Renal pelvis (tissue), 1 donor: ENCODE measurements at regions not wholly inside any gene's neighbourhood (a gene's known extent, or its start where the extent isn't known, plus 50 kb on each side); places are given as distances from the start of the nearest gene placed in this dataset.

Experiments
- DNase-seq: peaks from one replicate; pipeline ENCODE4 v3.0.0-alpha.2; 2013

DNA sequence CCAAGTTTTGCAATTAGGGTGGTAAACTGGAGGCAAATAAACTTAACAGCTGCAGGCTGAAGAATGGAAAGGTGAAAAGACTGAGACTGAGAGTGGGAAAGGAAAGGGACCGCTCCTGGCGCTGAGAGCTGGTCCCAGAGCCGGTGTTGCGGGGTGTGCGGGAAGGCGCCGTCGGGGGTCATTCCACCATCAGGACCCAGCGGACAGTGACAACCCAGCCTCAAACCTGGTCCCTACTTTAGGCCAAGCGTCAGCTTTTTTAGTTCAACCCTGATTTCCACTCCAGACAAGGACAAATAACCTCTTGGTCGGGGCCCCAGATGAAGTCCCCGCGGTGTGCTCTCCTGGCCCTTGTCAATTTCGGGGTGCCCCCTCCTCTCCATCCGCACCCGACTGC lies 145.8 kb upstream of the ETS2 start:
- no peak for DNase-seq

- no peak for DNase-seq
These were observed 145.2 kb upstream of the ETS2 start for GRCh38 chr21:38660333-38661196.

DNA sequence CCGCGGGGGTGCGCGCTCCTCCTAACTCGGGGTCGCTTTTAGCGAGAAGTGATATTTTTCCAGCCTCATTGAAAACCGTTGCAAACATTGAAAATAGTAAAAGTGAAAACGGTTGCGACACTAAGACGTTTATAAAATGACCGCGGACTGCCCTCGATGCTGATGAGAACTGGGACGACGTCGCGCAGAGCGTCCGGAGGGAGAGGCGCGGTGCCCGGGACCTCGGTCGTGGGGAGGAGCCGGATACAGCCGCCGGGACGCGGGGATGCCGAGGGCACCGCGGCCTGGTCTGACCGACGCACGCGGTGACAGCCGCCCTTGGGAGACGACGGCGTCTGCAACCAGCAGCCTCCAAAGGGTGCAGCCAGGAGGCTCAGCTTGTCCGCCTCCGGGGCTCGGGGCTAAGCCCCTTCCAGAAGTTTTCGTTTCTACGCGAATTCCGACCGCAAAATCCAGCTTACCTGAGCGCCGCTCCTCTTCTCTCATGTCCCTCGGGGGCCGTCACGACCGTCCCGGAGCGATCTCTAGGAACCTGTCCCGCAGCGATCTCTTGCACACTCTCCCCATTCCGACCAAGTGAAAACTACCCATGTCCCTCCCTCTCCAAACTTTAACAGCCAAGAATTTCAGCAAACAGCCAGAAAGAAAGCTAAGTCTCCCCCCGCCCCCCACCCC lies 144.4 kb upstream of the ETS2 start:
- DNase-seq, result no peak

- DNase-seq, result no peak
These were observed 143.7 kb upstream of the ETS2 start for GRCh38 chr21:38661889-38662568.

GRCh38 chr21:38663282-38663681 lies 142.4 kb upstream of the ETS2 start:
- DNase-seq, result no peak

- DNase-seq, result no peak
These were observed 141.4 kb upstream of the ETS2 start for GRCh38 chr21:38664315-38664714.

DNA sequence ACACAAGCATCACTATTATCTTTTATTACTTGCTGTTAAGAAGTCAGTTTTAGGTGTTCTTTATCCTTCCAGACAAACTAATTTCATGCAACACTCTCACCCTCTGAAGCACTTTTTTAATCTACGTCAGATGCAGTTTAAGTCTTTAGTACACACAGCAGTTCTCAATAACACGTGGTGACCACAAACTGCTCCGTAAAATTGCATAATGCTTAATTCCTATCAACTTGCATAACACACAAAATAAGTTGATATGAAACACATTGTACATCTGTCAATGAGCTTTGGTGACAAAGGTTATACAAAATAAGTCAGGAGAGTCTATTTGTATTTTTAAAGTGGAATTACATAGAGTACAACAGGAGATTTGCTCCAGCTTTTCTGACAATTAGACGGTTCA lies 140.9 kb upstream of the ETS2 start:
- no peak for DNase-seq

DNA sequence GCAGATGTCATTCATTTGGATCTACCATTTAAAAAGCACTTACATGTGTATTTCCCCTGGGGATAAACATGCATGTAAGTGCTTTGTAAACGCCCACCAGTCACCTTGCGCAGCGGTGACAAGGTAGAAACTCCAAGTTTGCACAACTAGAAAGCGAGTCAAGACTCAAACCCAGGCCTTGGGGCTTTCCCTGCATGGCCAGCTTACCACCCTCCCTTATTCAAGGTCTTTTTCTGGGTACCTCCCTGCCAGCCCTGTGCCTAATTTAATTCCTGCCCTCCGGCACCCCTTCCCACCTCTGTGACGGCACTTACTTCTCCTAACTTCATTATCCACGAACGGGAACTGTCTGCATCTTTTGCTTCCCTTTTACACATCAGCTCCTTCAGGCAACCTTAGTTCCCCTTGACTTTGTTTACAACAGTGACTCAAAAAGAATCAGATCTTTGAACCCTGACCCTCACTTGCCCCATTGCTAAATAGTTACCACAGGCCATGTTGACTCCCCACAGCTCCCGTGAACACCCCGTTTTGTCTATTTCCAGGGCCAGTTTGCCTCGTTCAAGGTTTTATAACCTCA lies 138.3 kb upstream of the ETS2 start:
- DNase-seq, result no peak

GRCh38 chr21:38668067-38668466 lies 137.7 kb upstream of the ETS2 start:
- DNase-seq, result no peak

- DNase-seq, result no peak
These were observed 137.2 kb upstream of the ETS2 start for GRCh38 chr21:38668541-38668940.

DNA sequence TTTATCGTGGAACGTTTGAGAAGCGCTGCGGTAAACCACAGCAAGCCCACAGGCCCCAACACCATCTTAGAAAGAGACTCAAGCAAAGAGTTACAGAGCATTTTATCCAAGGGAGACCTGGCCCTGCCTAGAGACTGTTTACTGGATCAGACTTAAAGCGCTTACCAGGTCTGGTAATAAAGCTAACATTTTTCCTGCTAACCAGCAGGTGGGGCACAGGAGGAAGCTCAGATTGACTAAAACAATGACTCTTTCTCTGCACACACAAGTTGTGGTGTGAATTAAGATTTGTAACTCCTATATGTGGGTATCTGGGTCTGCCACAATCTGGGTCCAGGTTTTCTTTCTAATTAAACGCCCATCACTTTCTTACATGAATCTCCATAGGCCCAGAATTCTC lies 136.5 kb upstream of the ETS2 start:
- DNase-seq, result no peak

DNA sequence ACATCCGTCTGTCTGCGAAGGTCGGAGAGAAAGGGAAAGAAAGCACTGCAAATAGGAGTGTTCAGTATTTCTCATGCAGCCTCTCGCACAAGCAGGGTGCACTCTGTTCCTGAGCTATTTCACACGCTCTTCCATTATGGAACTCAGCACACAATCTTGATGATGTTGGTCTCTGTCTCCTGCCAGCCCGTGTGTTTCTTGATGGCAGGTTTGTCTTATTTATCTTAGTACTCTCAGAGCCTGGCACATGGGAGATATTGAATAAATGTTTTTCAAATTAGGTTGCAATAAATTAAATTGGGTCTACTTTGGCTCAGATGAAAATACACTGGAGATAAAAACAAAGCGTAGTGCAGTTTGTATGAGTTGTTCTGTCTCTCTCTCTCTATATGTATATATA lies 134.9 kb upstream of the ETS2 start:
- DNase-seq, result no peak

DNA sequence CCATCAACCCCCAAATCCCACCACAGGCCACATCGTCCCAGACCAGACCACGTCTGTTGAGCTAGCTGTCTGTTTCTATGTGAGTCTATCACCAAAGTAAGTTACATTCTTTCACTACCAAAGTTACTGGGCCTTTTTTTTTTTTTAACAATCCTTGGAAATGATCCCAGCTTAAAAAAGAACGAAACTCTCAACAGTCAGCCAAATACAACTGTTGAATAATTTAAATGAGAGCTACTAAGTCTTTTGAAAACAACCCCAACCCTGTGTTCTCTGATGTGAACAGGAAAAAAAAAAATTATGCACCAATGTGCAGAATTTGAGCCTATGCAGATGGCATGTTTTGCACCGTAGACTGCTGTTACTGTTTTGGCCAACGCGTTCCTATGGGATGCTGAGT lies 134.0 kb upstream of the ETS2 start:
- DNase-seq, result peak; percentile 64

DNA sequence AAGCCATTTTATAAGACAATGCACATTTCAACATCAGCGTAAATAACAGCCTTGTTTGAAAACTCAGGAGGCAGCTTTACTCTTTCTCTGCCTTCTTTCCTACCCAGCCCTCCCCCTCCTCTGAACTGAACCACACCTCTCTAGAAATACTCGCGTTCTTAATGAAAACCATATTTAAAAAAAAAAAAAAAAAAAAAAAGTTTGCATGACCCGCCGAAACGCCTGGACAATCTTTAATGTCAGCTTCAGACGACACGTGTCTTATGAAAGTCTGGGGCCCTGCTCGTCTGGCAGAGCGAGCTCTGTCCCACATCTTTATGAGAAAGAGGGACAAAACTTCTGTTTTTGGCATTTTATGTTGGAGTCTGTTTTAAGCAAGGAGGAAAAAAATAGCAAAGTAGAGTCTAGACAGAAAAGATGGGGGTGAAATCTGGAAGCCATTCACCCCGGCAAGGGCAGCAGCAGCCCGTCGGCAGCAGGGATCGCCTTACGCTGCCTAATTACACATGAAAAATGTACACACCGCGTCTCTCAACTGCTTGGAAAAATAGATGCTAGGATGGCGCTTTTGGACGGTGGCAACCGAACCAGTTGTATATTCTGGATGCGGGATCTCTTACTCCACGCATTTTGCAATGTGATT lies 130.4 kb upstream of the ETS2 start:
- no peak for DNase-seq

GRCh38 chr21:38678827-38679226 lies 126.9 kb upstream of the ETS2 start:
- DNase-seq, result no peak

- DNase-seq, result no peak
These were observed 126.2 kb upstream of the ETS2 start for GRCh38 chr21:38679534-38679933.

GRCh38 chr21:38680401-38680800 lies 125.3 kb upstream of the ETS2 start:
- no peak for DNase-seq

- DNase-seq, result no peak
These were observed 122.5 kb upstream of the ETS2 start for GRCh38 chr21:38683222-38683621.

- DNase-seq, result no peak
These were observed 117.7 kb upstream of the ETS2 start for GRCh38 chr21:38688068-38688467.

GRCh38 chr21:38691631-38692030 lies 114.1 kb upstream of the ETS2 start:
- DNase-seq, result no peak

- no peak for DNase-seq
These were observed 109.2 kb upstream of the ETS2 start for GRCh38 chr21:38696579-38696978.

GRCh38 chr21:38699048-38699447 lies 106.7 kb upstream of the ETS2 start:
- DNase-seq, result no peak
